NOMO-1 treated with DMSO at 0.1 percent for 48 hours (cell line): ENCODE measurements at regions not wholly inside any gene's neighbourhood (a gene's known extent, or its start where the extent isn't known, plus 50 kb on each side); places are given as distances from the start of the nearest gene placed in this dataset.

ENCODE experiments used
- DNase-seq: peaks from one replicate; lab custom pipeline; 2025; ENCODE audit not compliant: unreplicated experiment; lab: John Stamatoyannopoulos, UW

DNA sequence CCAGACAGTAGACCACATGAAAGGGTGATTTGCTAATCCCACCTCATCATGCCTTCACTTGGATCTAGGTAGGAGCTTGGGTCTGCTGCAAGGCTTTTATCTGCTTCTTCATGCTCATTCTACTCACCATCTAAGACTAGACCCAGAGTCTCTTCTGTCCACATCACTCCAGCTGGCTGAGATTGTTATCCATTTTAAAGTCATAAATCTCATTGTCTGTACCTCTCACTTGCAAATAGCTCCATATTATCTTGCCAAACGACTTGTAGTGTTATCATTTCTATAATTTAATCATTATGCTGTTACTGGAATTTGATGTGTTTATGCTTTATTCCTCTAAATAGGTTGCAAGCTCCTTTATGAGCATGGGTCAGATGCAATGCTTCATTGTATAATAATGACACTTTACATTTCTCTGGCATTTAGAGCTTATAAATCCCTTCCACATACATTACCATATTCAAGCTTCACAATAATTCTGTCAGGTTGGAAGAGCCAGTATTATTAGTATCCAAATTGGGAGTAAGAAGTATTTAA, 254.2 kb upstream of the SORL1-AS1 start:
- DNase-seq, result no peak

DNA sequence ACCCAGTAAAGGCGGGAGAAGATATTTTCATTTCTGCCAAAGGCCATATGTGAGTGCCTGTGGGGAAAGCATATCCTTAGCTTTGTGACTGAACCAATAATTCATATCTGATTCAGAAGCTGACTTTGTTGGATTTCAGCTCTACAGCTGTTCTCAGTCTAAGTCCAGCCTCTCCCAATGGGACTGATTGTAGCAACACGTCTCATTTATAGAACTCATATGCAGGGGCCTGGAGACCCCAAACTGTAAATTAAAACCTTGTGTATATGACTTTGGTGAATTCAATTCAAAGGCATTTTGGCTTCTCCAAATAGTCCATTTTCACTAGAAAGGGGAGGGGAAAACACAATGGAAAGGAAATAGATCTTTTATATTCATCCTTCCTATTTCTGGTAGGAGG, 250.4 kb upstream of the SORL1-AS1 start:
- DNase-seq, result no peak

DNA sequence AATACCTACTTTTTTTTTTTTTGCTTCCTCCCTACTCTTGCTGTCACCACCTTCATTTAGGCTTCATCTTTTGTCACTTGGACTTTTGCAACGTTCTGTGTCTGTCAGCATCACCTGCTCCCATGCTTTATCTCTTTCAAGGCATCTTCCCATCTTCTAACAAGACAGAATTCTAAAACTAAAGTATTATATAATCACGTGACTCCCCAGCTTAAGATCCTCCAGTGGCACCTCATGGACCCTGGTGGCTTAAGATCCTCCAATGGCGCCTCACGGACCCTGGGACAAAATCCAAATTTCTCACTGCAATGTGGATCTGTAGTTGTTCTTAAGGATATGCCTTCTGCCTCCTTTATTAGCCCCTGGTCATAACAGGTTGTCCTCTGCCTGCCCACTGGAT, 248.2 kb upstream of the SORL1-AS1 start:
- no peak for DNase-seq

DNA sequence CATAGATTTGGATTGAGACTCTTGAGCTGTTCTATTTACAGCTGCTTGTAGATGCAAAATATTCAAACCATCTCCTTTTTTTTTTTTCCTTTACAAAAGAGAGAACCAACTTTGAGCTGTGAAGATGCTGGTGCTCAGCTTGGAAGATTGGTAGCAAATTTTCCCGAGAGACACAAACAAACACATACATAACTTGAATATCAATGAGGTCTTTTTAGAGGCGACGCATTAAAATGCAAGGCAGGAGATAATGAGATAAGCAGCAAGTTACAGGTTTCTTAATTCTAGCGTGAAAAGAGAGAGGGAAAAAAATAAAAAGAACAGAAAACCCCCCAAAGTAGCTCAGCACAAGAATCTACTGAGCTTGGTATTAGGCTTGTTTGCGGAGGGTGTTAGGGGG, 247.0 kb upstream of the SORL1-AS1 start:
- no peak for DNase-seq

DNA sequence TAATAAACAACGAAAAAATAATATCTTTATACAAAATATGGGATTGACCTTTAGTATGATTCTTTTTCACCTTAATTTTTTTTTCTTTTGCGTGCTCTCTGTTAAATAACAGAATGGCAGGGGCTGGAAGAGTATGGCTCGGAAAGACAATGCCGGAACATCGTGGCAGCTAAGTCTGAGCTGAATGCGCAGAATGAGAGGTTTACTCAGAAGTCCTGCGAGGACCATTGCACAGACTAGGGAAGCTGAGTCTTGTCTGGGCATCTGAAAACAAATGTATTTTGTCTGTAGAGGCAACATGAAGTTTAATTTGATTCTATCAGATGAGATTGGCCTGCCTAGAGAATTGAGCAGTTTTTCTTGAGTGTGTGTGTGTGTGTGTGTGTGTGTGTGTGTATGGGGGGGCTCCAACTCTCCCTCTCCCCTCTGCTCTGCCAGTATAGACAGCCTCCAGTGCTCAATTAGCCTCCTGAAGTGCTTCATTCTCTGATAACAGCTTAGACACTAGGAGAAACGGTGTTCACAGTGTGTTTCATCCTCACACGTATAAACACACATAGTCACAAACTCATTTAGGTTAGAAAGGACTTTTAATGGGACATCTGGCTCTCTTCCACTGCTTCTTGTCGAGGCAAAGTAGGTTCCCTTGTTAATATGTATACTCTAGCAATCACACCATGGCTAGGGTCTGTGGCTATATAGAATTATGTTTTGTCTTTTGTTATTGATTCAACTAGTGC, 244.3 kb upstream of the SORL1-AS1 start:
- no peak for DNase-seq

DNA sequence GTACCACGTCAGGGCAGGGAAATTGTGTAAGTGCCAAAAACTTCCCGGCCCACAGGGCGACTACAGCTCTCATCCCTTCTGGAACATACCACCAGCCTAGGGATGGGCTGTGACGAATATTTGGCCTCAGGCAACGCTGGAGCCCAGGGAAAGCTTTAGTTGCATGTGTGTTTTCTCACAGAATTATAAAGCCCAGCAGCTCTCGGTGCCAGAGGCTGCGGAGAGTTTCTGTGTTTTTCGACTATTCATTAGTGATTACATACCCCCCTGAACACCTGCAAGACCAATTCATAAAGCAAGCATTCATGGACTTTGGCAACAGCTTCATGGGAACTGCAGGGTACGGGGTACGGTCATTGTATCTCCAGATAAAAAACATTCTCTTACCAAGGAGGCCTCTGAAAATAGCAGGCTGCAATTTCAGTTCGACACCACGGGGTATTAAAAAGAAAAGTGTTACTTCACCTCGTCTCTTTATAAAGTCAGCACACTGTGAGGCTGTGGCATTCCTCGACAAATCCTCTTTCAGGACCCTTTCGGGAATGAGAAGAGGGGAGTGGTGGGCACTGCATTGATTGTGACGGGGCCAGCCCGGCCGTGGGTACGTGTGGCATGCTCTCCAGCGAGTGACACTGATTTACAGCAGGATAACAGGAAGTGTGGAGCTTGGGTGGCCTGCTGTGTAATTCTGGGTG, 243.6 kb upstream of the SORL1-AS1 start:
- DNase-seq, result no peak

DNA sequence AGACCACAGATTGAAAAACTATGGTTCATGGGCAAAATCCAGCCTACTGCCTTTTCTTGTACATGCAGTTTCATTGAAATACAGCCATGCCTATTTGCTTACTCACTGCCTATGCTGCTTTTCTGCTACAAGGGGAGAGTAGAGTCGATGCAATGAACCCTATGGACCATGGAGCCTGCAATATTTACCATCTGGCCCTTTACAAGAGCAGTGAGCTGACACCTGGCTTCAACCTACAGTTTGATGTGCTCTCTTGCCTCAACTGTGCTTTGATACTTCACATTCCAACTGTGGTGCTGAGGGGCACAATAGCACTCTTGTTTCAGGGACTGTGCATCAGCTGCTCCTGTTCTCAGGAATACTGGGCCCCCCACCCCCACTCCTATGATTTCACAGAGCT, 239.5 kb upstream of the SORL1-AS1 start:
- DNase-seq, result no peak

DNA sequence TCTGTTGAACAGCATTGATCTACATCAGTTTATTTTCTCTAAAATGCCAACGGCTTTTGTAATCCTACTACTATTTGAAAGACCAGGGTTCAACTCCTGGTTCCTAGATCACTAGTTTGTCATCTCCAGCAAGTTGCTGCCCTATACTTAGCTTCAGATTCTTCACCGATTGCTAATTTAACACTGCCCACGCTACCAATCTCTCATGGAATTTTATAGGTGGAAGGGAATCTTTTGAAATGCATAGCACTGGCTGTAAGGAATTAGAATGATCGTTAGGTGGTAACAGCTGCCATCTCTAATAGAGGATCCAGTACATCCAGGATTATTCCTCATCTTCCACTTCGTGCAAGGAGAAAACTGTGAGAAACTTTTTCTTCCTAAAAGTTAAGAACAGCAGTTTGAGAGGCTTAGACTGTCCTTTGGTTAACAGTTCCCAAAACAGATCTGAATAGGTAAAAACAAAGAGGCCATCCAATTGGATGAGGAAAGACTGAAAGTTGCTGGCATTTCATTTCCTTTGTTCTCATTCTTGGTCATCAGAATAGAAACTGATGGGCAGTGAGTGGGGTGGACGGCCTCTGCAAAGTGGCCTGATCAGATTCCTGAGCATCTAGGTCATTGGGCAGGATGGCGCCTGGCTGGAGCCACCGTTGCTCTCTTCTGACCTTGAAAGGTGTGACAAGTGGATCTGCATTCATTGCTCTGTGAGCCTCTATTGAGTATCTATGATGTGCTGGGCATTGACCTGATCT, 236.3 kb upstream of the SORL1-AS1 start:
- no peak for DNase-seq

DNA sequence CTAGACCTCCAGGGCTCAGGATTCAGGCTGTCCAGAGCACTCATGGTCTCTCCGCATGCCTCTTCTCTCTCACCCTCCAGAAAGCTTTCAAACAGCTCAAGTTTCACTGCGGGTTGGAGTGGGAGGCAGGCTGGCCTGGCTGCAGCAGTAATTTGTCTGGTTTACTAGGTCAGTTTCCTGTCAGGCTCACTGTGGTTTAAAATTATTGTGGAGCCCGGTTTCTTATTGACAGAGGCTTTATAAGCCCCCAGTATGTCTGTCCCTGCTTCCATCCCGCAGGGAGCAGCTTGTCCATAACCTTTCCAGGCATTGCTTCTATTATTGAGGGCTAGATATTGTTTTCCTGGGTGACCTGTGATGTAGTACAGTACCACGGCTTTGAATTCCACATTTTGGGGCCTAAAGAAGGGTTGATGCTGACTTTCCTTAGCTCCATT, 235.3 kb upstream of the SORL1-AS1 start:
- no peak for DNase-seq

DNA sequence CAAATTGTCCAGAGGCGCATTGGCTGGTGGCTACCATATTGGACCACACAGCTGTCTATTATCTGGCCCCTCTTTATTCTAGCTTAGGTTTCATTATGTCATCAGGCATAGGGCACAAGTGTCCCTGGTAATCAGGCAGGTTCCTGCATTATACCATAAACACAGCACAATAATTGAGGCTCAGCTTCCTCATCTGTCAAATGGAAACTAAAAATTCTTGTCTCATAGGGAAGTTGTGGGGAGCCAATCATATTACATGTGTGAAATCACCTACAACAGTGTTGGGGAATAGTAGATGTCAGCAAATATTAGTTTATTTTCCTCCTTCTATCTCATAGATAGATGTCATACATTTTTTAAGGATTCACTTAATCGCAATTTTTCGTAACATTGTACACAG, 231.0 kb upstream of the SORL1-AS1 start:
- DNase-seq, result peak; percentile 25
